Esophagus mucosa (tissue), 1 donor: ENCODE measurements at regions not wholly inside any gene's neighbourhood (a gene's known extent, or its start where the extent isn't known, plus 50 kb on each side); places are given as distances from the start of the nearest gene placed in this dataset.
"Not testable (repeated sequence)": the region's sequence is repeated elsewhere in the genome, so short reads cannot be mapped to it uniquely, and the experiment has no call there.

ENCODE experiments used
- ATAC-seq: fragments of 200-7000 bp; cut with Tn5 transposase; one replicate; pipeline ENCODE4 v1.9.1; 2020
- donor health status: DM: yes; HTN: yes; CAD: no.

DNA sequence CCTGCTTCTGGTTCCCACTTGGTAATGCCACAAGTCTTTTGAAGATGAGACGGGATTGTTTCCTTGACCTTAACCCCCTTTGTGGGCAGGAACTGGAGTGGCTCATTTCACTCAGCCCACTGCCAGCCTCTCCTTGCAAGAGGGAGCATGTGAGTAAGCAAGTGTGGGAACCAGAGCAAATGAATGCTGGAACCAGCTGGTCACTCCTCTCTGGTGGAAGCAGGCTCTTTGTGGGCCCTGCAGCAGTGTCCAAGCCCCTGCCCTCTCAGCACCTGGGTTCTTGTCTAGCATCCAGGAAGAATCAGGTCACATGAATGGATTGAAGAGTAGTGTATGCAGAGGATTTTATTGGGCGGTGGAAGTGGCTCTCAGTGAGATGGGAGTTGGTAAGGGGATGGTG, 944.5 kb downstream of the QKI start:
- no peak for ATAC-seq

DNA sequence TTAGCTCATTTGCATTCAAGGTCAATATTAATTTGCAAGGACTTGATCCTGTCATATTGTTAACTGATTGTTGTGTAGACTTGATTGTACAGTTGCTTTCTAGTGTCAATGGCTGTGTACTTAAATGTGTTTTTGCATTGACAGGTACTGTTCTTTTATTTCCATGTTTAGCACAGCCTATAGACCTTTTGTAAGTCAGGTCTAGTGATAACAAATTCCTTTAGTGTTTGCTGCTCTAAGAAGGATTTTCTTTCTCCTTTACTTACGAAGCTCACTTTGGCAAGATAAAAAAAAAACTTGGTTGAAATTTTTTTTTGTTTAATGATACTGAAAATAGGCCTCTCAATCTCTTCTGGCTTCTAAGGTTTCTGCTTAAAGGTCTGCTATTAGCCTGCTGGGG, 942.3 kb downstream of the QKI start:
- no peak for ATAC-seq

DNA sequence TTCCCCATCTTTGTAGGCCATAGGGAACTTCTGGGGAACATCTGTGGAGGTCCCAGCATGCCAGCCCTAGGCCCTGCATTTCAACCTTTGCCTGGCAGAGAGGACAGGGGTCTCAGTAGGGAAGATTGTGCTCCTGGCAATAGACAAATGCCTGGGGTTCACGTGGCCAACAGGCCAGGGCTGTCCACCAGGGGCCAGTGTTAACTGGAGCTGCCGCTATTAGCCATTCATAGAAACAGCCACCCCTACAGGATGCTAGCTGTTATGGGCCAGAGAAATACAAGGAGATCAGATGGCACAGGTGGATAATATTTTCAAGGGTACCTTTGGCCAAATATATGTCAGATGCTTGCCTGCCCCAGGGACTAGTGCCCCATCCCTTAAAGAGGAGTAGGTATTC, 932.9 kb downstream of the QKI start:
- no peak for ATAC-seq

DNA sequence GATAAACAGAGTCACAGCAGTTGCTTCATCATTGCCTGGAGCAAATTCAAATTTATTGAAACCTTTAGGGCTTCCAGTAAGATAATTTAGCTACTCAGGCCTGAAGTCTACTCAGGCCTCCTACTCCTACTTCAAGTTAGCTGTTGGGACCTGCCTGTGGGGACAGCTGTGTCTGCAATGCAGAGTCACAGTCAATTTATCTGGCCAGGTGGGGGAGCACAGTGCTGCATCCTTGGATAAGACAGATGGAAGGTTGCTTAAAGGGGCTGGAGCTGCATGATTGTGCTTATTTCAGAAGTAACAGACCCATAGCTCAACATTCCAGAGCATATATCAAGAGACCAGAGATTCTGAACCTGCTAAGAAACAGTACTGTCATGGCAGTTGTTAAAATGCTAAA, 932.1 kb downstream of the QKI start:
- no peak for ATAC-seq

DNA sequence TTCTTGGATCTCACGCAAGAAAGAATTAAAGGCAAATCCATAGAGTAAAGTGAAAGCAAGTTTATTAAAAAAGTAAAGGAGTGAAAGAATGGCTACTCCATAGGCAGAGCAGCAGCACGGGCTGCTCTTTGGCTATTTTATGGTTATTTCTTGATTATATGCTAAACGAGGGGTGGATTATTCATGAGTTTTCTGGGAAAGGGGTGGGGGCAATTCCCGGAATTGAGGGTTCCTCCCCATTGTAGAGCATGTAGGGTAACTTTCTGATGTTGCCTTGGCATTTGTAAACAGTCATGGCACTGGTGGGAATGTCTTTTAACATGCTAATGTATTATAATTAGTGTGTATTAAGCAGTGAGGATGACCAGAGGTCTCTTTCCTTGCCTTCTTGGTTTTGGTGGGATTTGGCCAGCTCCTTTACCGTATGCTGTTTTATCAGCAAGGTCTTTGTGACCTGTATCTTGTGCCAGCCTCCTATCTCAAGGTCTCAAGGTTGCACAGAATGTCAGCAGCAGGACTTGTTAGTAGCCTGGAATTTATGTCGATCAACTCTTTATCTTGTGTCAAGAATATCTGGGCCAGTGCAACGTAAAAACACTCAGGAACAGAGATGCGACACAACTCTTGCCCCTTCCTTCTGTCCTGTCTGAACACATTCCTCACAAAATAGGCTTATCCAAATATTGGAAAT, 931.4 kb downstream of the QKI start:
- no peak for ATAC-seq

DNA sequence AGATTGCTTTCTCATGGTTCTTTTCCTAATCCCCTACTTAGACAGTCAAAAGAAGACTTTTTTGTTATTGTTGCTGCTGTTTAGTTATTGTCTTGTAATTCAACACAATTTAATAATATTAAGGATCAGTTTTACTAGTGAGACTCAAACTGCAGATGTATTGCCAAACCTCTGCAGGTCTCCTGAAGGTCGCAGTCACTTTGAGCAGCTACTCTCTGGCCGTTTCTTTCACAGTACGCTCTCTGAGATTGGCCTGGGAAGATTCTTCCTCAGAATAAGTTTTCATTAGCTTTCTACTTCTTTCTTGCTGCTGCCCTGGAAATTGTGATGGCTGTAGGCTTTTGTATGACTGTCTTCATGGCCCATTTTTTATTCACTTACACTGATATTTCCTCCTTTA, 930.8 kb downstream of the QKI start:
- no peak for ATAC-seq

DNA sequence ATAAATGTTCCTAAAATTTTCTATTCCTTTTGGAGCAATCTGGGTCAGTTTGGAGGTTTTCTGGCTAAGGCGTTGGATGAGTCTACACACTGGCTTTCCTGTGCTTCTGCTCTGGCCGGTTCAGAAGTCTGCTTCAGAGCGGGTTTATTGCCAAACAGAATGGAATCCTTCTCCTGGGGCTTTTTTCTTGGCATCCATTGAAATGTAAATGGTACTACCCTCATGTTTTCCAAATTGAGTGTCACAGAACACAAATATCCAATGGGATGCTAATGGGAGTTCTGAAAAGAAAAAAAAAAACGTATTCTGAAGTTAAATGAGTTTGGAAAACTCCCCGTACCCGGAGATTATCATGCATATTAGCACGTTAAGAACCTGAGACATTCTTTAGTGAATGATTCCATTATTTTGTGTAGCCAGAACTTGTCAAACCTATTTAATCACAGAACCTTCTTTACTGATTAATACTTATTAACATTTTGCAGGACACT, 930.3 kb downstream of the QKI start:
- ATAC-seq, result no peak

DNA sequence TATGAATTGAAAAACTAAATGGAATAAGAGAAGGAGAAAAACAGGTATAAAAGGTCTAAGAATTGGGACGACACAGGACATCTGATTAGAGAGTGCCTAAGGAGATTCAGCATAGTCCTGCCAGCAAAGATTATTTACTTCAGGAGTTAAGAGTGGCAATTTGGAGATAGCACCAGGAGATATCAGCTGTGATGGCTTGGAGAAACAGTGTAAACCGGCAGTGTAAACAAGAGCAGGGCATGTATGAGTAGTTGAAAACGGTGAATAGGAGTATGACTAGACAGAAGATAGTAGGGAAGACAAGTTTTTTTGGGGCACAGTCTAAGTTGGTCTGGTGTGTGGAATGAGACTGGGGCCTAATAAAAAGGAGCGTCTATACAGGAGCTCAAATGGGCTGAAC, 924.9 kb downstream of the QKI start:
- not testable (repeated sequence) for ATAC-seq

DNA sequence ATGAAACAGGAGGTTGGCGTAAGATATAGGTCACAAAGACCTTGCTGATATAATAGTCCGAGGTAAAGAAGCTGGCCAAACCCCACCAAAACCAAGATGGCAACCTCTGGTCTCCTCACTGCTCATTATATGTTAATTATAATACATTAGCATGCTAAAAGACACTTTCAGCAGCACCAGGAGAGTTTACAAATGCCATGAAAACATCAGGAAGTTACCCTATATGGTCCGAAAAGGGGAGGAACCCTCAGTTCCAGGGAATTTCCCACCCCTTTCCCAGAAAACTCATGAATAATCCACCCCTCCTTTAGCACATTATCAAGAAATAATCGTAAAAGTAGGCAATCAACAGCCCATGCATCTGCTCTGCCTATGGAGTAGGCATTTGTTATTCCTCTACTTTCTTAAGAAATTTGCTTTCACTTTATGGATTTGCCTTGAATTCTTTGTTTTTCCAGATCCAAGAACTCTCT, 923.4 kb downstream of the QKI start:
- ATAC-seq, result no peak

DNA sequence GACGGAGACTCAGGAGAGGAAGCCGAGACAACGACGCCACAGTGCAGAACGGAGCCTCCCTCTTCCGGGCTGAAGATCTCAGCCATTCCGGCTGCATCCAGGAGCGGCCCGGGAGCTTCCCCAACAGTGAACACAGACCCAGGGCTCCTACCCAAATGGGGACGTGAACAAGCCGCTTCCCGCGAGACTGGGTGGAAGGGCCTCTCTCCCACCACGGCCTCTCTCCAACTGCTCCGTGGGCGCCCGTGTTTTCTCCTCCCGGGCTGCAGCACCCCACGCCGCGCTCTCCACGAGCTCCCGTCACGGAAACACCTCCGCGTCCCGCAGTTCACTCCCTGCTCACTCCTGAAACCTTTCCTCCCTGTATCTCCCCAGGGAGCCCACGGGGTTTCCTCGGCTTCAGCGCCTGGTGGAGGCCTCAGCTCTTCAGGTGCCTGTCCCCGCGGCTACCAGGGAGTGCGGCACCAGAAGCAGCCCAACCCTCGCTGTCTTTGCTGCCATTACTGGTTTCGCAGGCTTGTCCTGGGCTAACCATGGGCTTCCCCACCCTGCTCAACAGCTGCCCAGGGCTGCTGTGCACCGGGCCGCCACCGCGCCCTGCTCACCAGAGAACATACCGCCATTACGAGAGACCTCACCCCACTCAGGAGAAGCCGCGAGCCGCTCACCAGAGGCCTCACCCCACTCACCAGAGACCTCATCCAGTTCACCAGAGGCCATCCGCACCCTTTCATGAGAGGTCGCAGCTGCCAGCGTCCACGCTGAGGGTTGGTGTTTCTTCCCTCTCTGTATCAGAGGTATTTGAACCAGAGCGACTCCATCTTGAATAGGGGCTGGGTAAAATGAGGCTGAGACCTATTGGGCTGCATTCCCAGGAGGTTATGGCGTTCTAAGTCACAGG, 922.8 kb downstream of the QKI start:
- no peak for ATAC-seq

DNA sequence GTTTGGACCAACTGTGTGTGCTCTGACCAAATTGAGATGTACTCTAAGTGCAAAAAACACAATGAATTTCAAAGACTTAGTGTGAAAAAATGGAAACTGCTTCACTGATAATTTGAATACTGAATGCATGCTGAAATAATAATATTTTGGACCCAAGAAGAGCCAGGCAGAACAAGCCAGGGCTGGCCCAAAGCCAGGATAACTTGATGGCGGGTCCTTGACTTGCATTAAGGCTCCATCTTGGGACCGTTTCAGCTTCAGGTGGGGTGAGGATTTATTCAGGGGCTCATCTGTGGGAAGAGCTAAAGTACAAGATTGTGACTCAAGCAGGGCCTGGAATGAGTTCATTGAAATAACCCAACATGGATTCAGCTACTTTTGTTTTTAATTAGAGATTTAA, 921.9 kb downstream of the QKI start:
- no peak for ATAC-seq

DNA sequence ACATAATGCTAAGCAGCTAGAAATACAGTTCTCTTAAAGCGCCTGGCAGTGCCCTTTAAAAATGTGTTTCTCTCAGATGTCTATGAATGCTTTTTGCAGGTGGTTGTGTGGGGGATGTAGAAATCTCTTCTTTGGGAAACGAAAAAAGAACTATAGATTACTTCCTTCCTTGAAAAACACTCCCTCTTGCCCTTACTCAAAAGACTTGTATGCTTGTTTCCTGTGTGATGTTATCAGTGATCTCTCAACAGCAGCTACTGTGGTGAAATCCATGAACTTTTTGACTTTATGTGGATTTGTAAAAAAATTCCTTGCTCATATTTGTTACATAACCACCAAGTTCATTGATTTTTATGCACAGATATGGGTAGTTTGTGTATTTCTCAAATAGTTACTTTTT, 916.5 kb downstream of the QKI start:
- no peak for ATAC-seq

DNA sequence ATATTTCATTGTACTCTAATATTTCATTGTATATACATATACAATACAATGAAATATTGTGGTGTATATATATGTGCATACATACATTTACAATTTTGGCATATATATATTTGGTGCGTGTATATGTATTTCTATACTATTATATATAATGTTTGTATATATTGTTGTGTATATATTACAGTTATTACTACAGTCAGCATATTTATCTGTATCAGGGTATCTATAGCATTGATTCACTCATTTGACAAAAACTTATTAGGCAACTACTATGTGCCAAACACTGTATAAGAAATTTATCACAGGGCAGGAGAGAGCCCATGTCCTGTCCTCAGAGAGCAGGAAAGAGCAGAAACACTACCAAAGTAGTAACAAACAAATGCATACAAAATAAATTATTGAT, 910.6 kb downstream of the QKI start:
- no peak for ATAC-seq

DNA sequence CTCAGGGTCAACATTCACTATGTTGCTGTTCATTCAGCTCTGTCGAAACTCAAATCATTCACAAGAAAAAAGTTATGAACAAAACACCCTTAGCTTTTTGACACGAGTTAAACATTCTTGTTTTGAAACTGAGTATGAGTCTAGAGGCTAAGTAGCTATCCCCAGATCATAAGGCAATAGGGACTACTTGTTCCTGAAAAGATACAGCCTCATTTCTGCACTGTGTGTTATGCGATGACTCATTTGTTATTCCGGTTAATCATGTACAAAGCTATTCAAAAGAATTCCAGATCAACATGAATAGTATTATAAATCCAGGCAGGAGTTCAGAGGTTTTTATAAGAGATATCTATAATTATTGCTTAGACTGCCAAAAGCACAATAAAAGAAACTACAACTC, 908.0 kb downstream of the QKI start:
- ATAC-seq, result peak; percentile 98

DNA sequence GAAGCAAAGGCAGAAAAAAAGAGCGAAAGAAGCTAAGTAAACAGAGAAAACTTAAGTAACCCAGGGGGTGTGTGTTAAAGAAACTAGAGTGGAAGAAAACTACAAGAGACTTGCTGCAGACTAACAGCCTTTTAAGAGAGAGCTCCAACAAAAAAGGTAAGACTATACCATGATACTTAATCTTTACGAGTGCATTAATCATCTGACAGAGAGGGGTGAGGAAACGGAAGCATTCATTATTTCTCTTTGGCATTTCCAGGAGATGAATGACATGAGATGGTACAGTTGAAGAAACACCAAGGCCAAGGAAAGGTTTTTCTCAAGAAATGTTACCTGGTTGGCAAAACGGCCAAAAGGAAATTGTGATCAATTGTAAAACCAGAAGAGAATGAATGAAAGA, 906.8 kb downstream of the QKI start:
- ATAC-seq, result no peak

DNA sequence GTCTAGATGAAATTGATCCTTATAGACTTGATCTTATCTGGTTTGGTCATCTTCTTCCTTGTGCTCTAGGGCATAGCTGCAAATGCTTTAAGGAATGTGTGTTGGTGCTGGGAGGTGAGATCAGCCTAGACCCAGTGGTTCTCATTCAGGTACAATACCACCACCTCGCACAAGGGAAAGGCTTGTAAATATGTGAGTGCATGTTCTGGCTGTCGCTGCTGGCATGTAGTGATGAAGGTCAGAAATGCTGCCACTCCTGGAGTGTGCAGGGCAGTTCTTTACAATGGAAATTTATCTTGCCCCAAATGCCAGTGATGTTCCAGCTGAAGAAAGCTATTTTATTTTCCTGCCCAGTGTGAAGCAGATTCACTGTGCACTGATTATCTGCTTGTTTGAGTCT, 900.9 kb downstream of the QKI start:
- ATAC-seq, result no peak

DNA sequence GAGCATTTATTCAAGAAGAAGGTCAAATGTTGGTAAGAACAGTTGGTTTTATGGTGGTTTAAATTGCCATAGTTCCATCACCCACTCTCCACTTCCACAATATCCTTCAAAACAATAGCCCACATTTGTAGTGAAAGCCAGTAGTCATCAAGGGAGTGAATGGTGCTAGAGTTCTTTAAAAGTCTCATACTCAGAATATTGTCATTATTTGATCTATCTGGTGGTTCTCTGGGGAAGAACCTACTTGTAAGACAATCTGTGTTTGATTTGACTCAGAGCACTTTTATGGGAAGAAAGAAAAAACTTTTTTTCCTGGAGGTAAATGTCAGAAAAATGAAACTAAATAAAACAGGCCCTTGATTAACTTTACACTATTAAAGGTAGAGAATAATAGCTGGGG, 893.8 kb downstream of the QKI start:
- ATAC-seq, result no peak

DNA sequence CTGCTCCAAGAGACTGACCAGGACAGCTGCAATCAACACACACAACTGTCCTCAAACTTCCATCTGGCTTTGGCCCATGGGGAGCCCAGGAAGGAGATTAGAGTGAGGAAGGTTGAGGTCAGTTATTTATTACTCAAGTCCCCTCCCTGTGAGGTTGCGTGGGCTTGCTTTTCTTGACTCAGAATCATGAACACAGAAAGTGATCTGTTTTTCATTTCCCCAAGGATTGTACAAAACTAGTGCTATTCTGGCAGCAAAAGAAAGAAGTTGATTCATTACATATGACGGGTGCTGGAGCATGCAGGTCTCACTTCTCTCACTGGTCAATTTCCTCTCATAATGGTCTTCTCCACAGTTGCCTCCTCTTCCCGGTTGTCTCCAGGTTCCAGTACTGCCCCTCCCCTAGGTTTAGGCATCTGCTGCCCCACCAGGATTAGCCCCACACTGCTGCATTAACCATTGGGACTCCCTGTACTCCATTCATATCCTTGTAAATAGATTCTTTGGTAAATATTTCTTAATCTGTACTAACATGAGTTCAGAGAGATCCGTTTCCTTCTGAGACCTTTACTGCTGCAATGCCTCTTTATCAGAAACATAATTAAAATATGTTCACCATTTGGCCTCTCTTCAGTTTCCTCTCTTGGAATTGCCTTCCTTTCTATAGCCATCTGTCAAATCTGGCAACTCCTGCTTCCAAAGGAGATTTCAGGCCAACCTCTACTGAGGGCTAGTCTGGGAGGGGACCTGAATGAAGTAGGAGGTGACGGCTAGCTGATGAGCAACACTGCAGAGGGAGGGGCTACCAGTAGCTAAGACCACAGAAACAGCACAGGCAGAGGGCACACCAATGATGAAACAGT, 888.8 kb downstream of the QKI start:
- no peak for ATAC-seq

DNA sequence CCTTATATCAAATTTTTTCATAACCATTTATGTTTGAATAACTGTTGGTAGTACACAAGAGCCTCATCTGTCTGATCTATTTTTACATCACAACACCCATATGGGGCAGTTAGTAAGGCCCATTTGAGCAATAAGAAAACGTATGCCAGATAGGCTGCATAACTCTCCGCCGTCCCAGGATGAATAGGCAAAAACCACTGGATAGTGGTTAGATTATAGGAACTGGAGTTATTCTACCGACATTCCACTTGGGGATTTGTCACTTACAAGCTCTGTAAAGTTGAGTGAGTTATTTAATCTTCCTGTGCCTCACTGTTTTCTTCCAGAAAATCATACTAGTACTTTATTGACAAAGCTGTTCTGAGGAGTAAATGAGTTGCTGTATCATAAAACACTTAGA, 881.9 kb downstream of the QKI start:
- ATAC-seq, result no peak

DNA sequence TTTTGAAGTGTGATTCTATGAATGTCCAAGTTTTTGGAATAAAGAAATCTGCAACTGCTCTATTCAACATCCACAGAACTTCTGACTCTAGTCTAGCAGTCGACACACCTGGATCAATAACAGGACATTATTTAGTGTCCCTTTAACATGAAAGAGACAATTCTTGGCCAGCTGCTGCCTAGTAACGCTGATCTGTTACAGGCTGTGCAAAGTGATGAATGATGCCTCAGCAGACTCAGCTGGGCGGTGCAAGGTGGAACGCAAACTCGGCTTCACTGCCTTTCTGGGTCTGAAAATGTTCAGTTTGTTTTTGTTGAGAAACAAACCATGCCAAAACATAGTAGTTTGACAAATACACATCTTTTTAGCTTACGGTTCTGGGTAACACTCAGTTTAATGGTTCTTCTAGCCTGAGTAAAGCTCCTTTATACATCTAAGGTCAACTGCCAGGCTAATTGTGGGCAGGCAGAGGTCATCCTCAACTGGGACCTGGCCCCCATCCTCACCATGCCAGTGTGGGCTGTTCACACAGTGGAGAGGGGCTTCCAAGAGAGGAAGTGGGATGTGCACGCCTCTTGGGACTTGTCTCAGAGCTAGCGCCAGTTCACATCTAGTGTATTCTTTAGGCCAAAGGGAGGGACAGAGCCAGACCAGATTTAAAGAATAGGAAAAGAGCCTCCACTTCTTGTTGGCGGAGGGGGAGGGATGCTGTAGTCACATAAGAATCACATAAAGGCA, 879.7 kb downstream of the QKI start:
- no peak for ATAC-seq

DNA sequence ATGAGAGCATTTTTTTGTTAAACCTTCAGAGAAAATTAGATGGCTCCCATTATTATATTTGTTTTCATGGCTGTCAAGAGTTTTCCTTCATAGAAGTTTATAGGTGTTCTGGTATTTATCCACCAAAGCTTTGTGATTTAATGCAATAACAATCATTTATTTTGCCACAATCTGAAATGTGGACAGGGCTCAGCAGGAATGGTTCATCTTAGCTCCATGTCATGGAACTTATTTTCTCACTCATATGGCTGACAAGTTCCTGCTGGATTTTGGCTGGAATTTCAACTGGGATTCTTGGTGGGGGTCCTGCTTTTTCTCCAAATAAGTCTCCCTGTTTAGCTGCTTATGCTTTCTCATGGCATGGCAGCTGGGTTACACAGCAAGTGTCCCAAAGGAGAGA, 876.7 kb downstream of the QKI start:
- ATAC-seq, result no peak

DNA sequence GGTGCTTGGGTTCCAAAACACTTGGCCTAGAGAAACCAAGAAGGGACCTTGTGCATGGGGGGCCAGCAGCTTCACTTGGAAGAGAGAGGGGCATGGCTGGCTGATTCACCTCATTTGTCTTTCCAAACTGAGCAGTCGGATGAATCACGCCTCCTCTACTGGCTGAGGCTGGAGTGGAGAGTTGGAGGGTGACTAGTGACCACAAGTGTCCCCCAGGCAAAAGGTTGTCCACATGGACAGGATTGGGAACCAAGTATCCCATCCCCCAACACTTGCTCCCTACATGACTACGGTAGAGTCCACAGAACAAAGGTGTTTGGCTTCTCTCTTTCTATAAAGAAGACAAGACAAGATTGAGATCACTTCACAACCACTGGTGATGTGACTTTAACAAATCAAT, 875.6 kb downstream of the QKI start:
- ATAC-seq, result no peak
